ENCODE measurements at regions not wholly inside any gene's neighbourhood (a gene's known extent, or its start where the extent isn't known, plus 50 kb on each side); places are given as distances from the start of the nearest gene placed in this dataset.

- TF ChIP-seq CTCF (IDR thresholded peaks at IDR 0.05; ENCODE audit: poor library complexity) = no peak
- no peak for TF ChIP-seq EZH2phosphoT487 (IDR thresholded peaks at IDR 0.05; ENCODE audit: low read depth, severe bottlenecking, unreplicated experiment)
- no peak for TF ChIP-seq EZH2 (IDR thresholded peaks at IDR 0.05; ENCODE audit: borderline replicate concordance)
Observed at GRCh38 chr6:165895421-165896165, 232.6 kb upstream of the PDE10A start.

Measured in hepatocyte (in vitro differentiated cells).